HG03066 (cell line): ENCODE measurements at regions not wholly inside any gene's neighbourhood (a gene's known extent, or its start where the extent isn't known, plus 50 kb on each side); places are given as distances from the start of the nearest gene placed in this dataset.
"Not testable (repeated sequence)": the region's sequence is repeated elsewhere in the genome, so short reads cannot be mapped to it uniquely, and the experiment has no call there.

Experiments
- ATAC-seq: cut with Tn5 transposase; IDR thresholded peaks from one replicate; pipeline ENCODE4 v1.9.1; 2021; ENCODE audit warnings: low read depth; ENCODE audit not compliant: unreplicated experiment

DNA sequence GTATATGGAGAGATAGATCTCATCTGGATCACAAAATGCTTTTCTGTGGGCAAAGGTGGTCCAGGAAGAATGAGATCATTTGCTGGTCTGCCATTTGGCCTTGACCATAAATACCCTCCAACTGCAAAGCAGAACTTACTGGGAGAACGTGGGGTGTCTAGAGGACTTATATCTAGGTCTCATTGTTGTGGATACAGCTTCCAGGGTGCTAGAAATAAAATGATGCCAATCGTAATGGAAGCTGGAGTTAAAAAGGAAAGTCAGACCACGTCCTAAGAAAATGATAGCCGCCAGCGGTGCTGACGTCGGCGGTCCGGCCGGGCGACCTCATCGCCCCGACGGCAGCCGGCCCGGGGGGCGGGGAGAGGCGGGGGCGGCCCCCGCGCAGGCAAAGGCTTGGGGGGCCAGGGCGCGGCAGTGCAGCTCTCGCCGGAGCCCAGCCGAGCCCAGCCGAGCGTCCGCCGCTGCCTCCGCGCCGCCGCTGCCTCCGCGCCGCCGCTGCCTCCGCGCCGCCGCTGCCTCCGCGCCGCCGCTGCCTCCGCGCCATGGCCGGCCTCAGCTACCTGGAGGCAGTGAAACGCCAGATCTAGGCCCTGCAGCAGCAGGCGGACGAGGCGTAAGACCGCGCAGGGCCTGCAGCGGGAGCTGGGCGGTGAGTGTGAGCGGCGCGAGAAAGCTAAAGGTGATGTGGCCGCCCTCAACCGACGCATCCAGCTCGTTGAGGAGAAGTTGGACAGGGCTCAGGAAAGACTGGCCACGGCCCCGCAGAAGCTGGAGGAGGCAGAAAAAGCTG is 89.5 kb downstream of the EOMES start:
- ATAC-seq, result peak; percentile 87

DNA sequence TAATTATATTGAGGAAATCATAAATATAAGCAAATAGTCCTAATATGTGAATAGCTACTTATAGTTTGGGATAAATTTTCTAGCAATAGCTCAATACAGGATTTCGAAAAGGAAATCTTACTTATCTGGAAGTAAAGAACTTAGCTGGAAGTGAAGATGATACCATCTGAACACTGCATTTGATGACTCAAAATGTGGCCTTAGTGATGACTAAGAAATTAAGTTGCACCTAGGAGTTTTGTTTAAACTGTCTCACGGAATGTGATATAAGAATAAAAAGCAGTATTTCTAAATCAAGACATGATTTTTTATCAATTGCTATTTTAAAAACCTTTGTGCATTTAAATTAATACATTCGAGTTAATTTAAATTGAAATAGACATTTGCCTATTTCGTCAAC is 91.2 kb downstream of the EOMES start:
- no peak for ATAC-seq

DNA sequence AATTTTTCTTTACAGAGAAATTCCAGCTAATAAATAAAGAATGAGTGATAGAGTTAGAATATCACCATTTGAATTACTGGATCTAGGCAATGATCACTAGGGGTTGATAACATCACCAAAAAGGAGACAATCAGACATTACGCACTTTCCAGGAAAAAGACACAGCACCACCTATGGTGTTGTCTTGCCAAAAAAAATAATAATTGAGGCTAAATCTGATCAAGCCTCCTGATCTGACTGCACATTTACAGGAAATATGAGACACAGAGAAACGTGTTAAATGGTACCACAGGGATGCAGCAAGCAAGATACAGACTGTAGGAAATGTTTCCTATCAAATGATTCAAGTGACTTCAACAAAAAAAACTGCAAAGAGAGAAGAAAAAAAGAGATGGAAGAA is 92.8 kb downstream of the EOMES start:
- ATAC-seq, result no peak

DNA sequence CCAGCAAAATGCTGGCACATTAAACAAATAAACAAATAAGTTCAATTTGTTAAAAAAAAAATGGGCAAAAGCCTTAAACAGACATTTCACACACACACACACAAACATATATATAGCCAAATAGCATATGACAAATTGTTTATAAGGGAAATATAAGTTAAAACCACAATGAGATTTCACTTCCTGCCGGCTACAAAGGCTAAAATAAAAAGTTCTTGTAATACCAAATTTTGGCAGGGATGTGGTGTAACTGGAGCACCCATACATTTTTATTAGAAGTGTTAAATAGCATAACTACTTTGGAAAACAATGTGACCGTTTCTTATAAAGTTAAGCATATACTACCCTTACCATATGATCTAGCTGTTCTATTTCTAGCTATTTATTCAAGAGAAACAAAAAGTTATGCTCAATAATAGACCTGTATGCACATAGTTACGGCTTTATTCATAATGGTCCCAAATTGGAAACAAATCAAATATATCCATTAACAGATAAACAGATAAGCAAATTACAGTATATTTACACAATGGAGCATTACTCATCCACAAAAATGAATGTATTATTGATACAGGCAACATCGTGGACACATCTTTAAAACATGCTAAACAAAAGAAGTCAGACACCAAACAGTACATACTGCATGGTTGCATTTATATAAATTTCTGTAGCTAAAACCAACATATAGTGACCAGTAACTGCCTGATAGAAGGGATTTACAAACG is 93.9 kb downstream of the EOMES start:
- no peak for ATAC-seq

DNA sequence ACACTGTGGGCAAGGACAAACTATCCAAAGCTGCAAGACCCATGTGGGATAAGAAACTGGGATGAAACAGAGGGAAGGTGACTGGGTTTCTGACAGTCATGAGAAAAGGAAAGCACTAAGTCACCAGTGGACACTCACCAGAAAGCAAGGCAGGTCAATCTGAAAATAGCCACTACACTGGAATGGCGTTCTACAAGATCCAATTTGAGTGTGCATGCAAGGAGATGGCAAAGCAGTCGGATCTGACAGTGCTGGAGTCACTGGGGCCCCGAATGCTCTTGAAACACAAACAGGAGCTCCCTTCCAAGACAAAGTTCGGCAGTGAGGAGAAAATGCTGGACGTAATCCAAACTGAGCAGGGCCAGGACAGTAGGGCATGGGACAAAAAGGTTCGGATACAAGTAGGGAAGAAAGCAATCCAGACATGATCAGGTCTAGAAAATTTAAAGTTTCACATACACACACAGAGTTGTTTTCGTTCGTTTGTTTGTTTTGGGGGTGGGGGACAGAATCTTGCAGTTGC is 95.5 kb downstream of the EOMES start:
- ATAC-seq, result no peak

DNA sequence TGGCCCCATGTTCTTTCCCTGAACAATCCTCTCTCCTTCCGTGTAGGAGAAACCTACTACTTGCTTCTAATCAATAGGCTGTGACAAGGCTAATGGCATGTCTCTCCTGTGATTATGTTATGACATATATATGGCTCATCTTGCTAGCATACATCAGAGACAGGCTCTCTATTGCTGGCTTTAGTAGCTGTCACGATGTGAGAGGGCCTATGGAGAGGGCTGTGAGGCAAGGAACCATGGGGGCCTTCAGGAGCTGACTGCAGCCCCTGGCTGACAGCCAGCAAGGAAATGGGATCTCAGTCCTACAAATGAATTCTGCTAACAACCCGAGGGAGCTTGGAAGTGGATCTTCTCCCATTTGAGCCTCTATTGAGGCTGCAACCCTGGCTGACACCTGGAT is 96.3 kb downstream of the EOMES start:
- no peak for ATAC-seq

DNA sequence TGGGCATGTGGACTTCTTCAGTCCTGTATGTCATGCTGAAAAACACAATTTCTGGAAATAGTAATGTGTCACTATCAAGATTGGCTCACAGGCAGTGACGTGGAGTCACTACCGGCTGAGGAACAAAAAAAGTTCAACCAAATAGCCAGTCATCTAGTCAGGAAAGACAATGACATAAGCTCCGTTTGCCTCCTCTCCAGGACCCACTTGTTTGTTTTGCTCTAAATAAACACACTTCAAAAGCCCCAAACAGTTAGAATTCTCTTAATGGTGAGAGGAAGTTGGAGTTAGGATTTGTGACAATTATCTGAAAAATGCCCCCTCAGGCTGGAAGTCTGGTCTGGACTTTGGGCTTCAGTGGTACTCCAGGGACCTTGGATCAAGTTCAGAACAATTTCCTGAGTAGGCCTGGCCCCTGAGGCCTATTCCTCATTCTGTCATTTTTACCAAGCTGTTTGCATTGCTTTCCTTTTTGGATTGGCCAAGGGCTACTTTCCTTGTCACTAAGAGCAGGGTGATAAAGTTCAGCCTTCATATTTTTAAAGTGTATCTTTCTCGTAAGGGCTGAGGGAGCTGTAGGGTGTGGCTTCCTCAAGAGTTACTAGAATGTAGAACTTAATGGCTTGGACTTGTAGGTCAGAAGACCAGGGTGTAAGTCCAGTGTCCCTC is 98.9 kb downstream of the EOMES start:
- ATAC-seq, result no peak

DNA sequence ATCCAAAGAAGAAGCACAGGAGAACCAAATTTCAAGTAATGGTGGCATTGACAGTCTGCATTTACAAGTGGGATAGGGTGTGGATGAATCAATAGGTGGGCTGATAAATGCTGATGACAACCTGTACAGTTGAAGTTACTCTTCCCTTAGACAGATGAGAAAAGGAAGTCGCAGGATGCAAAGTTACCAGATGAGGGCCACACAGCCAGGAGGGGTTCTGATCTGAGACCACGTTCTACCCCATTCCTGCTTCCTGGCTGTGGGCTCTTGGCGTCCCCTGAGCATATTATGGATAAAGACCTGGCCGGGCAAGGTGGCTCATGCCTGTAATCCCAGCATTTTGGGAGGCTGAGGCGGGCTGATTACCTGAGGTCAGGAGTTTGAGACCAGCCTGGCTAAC is 104.6 kb downstream of the EOMES start:
- ATAC-seq, result no peak

DNA sequence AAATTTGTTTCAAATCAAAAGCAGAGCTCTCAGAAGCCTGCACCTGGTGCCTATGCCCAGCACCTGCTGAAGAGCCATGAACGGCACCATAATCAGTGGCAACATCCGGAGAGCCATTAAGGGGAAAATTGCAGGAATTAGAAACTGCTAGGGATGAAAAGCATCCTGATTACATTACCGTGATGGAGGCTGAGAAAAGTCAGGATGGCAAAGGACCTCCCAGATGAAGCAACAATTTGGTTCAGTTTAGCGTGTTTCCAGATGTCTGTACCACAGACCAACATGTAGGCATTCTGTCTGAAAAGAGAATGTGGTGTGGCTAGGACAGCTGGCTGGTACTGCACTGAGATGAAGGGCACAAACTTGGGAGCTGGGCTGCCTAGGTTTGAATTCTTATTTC is 106.1 kb downstream of the EOMES start:
- ATAC-seq, result no peak

DNA sequence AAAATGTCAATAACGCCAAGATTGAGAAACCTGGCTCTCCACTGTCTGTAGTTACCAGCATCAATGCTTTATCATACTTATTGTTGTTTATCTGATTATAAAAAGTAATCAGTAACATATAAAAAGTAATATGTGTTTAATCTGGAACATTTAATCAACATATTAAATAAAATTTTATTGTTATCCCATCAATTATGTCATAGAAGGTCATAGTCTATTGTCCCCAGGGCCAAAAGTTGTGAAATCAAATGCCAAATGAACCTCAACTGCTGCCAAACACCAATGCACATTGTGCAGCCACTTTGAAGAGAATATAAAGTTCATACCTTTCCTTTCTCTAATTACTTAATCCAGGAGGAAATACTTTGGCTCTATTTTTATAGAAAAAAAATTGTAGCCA is 106.6 kb downstream of the EOMES start:
- ATAC-seq, result no peak

DNA sequence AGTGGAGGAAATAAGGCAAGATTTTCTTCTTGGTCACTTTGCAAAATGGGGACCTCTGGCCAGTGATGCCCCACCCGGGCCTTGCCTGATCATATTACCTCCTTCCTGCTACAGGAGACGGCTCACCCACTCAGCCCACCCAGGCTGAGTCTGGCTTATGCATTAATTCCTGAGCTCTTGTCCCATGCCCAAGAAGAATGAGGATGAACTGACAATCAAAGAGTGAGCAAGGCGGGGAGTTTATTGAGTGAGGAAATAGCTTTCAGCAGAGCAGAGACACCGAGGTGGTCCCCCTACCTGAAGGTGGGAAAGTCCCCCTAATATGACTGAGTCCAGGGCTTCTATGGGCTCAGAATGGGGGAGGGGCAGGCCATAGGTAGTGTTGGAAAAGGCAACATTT is 107.5 kb downstream of the EOMES start:
- ATAC-seq, result no peak

DNA sequence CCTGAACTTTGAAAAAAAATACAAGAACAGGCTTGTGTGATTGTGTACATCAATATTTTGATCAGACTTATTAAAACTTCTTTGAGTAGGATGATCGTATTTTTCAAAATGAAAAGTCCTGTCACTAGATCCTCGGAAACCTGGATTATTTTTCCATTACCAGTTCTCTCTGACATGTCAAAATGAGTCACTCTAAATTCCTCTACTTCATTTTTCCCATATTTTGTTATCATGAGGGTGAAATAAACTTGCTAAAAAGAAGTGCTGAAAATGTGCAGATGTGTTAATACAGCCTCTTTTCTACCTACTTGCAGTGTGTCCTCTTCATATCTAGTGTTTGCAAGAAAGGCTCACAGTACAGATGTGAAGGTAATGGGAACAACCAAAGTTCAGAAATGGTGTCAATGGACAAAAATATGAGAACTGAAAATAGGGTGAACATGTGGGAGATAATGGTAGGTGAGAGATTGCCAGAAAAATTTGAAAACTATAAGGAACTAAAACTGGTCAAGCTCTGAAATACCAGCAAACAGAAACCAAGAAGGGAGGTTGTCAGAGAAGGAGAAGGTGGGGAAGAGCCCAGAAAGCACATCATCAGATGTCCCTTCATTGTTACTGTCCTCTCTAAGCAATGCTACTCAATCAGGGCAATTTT is 108.2 kb downstream of the EOMES start:
- ATAC-seq, result no peak

DNA sequence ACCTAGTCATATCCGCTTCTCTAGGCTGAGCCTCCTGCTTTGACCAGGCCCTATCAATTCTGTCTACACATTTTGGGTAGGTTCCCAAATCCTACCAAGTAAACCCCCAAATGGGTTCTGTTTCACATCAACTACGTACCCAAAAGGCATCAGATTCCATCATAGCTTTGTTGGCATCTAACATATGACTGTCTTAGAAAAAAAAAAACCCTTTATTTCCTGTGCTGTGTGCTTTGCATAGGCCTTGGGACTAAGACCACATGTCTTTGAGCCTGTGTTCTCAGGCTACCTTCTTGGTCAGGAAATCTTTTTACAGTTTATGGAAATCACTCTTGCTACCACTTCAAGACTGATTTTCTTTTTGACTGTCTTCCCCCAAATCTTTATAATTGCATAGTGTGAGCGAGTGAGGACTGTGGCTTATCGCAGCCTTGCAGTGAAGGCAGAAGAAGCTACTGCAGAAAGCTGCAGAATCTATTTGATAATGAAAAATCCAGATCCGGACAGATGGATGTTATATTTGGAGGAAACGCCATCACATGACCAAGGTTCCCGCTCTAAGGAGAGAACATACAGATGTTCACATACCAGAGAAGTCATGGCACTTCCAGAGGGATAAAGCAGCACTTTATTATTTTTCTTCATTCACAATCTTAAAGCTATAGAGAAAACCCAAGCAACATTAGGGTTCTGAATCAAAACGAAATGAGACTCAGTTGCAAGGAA is 111.2 kb downstream of the EOMES start:
- no peak for ATAC-seq

DNA sequence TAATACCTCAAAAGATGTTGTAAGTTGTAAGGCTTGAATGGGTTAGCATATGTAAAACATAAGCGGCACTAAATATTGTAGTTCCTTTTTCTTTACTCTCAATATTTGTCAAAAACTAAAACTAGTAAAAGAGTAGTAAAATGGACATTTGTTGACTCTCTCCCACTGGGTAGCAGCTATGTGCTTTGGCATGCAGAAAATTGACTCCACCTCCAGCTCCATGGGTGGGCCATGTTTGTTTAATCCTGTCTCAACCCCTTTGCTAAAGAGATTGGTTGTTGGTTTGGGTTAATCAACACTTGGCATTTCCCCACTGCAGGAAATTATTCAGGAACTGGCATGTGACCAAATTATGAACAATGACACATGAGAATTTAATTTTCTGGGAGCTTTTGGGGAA is 114.8 kb downstream of the EOMES start:
- no peak for ATAC-seq

DNA sequence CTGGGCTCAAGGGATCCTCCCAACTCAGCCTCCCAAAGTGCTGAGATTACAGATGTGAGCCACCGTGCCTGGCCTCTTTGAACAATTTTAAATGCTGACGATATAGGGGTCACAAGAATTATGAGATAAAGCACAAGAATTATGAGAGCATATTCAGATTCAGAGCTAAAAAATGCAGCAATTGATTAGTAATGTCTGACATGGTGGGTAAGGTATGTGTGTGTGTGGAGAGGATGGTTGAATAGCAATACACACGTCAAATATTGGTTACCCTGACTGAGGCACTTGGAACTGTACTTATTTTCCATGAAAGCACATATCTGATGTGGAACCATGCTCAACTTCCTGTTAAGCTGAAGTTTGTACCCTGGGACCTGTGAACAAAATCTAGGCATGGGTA is 115.6 kb downstream of the EOMES start:
- ATAC-seq, result no peak

DNA sequence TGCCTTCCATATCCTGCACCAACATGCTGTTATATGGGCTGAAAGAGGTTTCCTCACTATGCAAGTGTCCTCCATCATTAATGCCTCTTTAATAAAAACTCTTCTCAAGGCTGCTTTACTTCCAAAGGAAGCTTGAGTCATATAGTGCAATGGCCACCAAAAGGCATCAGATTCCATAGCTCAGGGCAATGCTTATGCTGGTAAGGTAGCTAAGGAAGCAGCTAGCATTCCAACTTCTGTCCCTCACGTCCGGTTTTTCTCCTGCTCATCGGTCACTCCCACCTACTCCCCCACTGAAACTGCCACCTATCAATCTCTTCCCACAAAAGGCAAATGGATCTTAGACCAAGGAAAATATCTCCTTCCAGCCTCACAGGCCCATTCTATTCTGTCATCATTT is 117.1 kb upstream of the SLC4A7 start:
- not testable (repeated sequence) for ATAC-seq

DNA sequence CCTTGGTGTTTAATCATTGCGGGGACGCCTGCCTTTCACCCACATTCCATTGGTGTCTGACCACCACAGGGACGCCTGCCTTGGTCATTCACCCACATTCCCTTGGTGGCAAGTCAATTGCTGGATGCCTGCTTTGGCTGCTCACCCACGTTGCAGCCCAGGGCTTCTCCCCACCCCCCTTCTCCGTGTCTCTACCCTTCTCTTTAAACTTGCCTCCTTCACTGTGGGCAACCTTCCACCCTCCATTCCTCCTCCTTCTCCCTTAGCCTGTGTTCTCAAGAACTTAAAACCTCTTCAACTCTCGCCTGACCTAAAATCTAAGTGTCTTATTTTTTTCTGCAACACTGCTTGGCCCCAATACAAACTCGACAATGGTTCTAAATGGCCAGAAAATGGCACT is 115.6 kb upstream of the SLC4A7 start:
- not testable (repeated sequence) for ATAC-seq

DNA sequence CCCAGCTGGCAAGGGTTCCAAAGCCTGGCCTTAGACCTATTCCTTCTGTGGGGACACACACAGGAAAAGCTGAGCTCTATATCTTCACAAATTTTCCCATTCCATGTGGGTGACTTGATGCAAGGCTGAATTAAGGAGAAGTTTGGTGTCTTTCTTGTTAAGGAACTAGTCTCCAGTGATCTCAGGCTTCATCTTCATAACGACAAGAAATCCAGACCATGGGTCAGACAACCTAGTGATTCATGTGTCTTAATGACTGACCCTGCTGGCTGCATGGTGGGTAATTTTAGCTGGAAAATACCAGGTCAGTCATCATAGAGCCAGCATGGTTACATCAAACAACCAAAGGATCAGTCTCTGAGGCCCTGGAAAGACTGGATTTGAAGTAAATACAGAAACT is 112.7 kb upstream of the SLC4A7 start:
- no peak for ATAC-seq

DNA sequence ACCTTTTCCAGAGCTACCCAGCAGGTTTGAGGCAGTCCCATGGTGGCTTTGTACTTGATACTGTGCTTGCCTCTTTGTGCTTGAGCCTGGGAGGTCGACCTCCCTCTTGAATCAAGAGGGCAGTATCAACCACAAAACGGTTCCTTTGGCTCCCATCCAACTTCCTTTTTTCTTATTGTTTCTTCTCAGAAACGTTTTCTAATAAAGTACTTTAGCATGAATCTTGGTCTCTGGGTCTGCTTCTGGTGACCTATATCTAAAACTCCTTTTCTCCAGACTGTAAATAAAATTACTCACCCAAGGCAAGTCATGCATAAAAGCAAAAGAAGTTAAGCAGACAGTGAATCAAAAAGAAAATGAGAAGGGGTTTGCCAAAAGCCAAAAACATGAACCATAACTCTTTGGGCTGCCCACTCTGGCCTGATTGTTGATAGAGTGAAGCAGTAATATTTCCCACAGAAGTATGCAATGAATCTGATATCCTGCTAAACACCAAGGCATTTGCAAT is 112.2 kb upstream of the SLC4A7 start:
- ATAC-seq, result no peak

DNA sequence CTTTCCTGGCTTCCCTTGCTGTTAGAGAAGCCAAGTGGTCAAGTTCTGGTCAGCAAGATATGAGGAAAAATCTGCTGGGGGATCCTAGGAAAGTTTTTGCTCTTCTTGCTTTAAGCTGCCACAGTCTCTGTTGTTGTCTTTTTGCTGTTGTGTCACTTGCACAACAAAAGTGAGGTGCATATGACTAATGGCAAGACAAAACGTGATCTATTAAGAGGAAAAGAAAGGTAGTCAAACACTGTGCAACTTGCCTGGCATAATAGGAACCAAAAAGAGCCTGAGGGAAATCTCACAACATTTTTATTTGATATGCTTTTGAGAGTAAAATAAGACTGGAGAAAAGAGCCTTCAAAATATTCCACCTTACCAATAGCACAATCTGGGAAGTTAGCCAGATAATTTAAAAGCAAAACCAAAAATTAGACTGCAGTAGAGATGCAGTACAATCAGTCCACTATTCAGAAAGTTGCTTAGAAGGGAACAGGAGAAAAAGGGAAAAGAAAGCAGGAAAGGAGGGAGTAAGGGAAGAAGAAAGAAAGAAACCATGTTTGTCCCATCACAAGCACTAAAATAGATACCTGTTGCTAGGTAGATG is 110.0 kb upstream of the SLC4A7 start:
- no peak for ATAC-seq
